T-helper 2 cell (primary cell): ENCODE measurements at regions not wholly inside any gene's neighbourhood (a gene's known extent, or its start where the extent isn't known, plus 50 kb on each side); places are given as distances from the start of the nearest gene placed in this dataset.

Source experiments
- DNase-seq, 5 experiments: peaks; one replicate each; pipeline versions ENCODE4 v3.0.0 to v3.0.0-alpha.2; 2012 to 2022

GRCh38 chr11:129324533-129325175, 51.0 kb upstream of the BARX2 start:
- DNase-seq, result no peak

- no peak for DNase-seq
Observed at GRCh38 chr11:129323896-129324502, 51.6 kb upstream of the BARX2 start.

- DNase-seq, result no peak
Observed at GRCh38 chr11:129322941-129323340, 52.7 kb upstream of the BARX2 start.

- DNase-seq, result no peak
Observed at GRCh38 chr11:129321076-129321475, 54.6 kb upstream of the BARX2 start.

GRCh38 chr11:129320494-129320893, 55.2 kb upstream of the BARX2 start:
- no peak for DNase-seq

- DNase-seq, result no peak
Observed at GRCh38 chr11:129319751-129320150, 55.9 kb upstream of the BARX2 start.

- no peak for DNase-seq
Observed at GRCh38 chr11:129319201-129319600, 56.4 kb upstream of the BARX2 start.

- DNase-seq, result no peak
Observed at GRCh38 chr11:129317571-129317970, 58.1 kb upstream of the BARX2 start.

- DNase-seq, result no peak
Observed at GRCh38 chr11:129316781-129317180, 58.9 kb upstream of the BARX2 start.

- DNase-seq, result no peak
Observed at GRCh38 chr11:129315781-129316579, 59.7 kb upstream of the BARX2 start.

- no peak for DNase-seq
Observed at GRCh38 chr11:129314371-129314770, 61.3 kb upstream of the BARX2 start.

- no peak for DNase-seq
Observed at GRCh38 chr11:129313541-129314297, 61.9 kb upstream of the BARX2 start.

- DNase-seq, result no peak
Observed at GRCh38 chr11:129312730-129313503, 62.7 kb upstream of the BARX2 start.

- no peak for DNase-seq
Observed at GRCh38 chr11:129308241-129308865, 67.3 kb upstream of the BARX2 start.

- no peak for DNase-seq
Observed at GRCh38 chr11:129307162-129307561, 68.5 kb upstream of the BARX2 start.

GRCh38 chr11:129302386-129303101, 73.1 kb upstream of the BARX2 start:
- no peak for DNase-seq

- DNase-seq, result no peak
Observed at GRCh38 chr11:129300099-129300498, 75.5 kb upstream of the BARX2 start.

- no peak for DNase-seq
Observed at GRCh38 chr11:129298988-129299387, 76.7 kb upstream of the BARX2 start.

GRCh38 chr11:129295746-129296145, 79.9 kb upstream of the BARX2 start:
- no peak for DNase-seq

GRCh38 chr11:129292771-129293170, 82.9 kb upstream of the BARX2 start:
- DNase-seq, result no peak

- DNase-seq, result no peak
Observed at GRCh38 chr11:129292092-129292491, 83.6 kb upstream of the BARX2 start.
